ENCODE measurements at regions not wholly inside any gene's neighbourhood (a gene's known extent, or its start where the extent isn't known, plus 50 kb on each side); places are given as distances from the start of the nearest gene placed in this dataset.

GRCh38 chr2:120847700-120848321 is 112.1 kb downstream of the GLI2 start:
- peaks cover 18% of the 10 kb centered on the region for H3K36me3 Mint-ChIP-seq (ENCODE audit: low read depth)
- peak; percentile 81 for DNase-seq (ENCODE audit: low spot score)
- H3K4me1 Mint-ChIP-seq (ENCODE audit: low read depth) = peaks cover 24% of the 10 kb centered on the region
- H3K4me3 Mint-ChIP-seq (ENCODE audit: unreplicated experiment) = no peak overlapping the region
- TF ChIP-seq, protein P1, sequence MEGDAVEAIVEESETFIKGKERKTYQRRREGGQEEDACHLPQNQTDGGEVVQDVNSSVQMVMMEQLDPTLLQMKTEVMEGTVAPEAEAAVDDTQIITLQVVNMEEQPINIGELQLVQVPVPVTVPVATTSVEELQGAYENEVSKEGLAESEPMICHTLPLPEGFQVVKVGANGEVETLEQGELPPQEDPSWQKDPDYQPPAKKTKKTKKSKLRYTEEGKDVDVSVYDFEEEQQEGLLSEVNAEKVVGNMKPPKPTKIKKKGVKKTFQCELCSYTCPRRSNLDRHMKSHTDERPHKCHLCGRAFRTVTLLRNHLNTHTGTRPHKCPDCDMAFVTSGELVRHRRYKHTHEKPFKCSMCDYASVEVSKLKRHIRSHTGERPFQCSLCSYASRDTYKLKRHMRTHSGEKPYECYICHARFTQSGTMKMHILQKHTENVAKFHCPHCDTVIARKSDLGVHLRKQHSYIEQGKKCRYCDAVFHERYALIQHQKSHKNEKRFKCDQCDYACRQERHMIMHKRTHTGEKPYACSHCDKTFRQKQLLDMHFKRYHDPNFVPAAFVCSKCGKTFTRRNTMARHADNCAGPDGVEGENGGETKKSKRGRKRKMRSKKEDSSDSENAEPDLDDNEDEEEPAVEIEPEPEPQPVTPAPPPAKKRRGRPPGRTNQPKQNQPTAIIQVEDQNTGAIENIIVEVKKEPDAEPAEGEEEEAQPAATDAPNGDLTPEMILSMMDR (IDR thresholded peaks at IDR 0.05) = no peak
- H3K27me3 Mint-ChIP-seq (ENCODE audit: low read depth) = no peaks in the 10 kb centered on the region
- H3K9me3 Mint-ChIP-seq (ENCODE audit: low read depth) = peaks cover 13% of the 10 kb centered on the region
- no peak overlapping the region for H3K27ac Mint-ChIP-seq (ENCODE audit: unreplicated experiment)

DNA sequence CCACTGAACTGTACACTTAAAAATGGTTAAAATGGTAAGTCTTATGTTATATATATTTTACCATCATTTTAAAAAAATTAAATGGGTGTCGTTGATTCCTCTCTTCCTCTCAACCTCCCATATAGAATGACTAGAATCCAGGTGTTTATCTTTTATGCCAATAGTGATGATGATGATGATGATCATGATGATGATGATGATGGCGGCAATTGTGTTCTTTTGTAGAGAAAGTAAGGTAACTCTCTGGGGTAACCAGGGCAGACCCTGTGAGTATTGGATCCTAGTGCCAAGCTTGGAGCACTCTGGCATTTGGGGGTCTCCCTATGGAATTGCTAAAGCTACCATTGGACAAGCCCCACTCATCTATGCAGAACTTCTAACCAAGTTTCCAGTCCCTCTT is 113.6 kb downstream of the GLI2 start:
- peaks cover 13% of the 10 kb centered on the region for H3K9me3 Mint-ChIP-seq (ENCODE audit: low read depth)
- DNase-seq (ENCODE audit: low spot score) = no peak
- no peaks in the 10 kb centered on the region for H3K27me3 Mint-ChIP-seq (ENCODE audit: low read depth)

DNA sequence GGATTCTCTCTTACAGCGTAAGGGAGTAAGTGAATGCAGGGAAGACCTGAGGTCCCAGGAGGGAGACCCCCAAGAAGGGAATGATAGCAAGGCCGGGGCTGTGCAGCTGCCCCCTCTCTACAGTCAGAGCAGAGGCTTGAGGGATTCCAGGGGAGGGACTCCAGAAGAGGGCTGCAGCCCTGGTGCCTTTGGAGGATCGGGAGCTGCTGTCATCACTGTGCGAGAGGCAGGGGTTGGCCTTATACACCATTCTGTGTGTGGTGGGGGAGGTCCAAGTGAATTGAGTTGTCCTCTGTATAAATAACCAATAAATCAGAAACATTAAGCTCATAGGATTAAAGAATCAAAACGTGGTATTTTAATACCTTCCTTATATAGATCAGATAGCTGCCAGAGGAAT is 114.9 kb downstream of the GLI2 start:
- H3K27ac Mint-ChIP-seq (ENCODE audit: unreplicated experiment) = no peak overlapping the region
- no peak overlapping the region for H3K4me3 Mint-ChIP-seq (ENCODE audit: unreplicated experiment)
- H3K9me3 Mint-ChIP-seq (ENCODE audit: low read depth) = peaks cover 13% of the 10 kb centered on the region
- TF ChIP-seq, protein P1 (IDR thresholded peaks at IDR 0.05) = no peak
- peak; percentile 34 for DNase-seq (ENCODE audit: low spot score)
- H3K27me3 Mint-ChIP-seq (ENCODE audit: low read depth) = no peaks in the 10 kb centered on the region
- H3K4me1 Mint-ChIP-seq (ENCODE audit: low read depth) = peaks cover 16% of the 10 kb centered on the region
- H3K36me3 Mint-ChIP-seq (ENCODE audit: low read depth) = peaks cover 18% of the 10 kb centered on the region

More for the DNA sequence above, 113.6 kb downstream of the GLI2 start:
- peaks cover 18% of the 10 kb centered on the region for H3K36me3 Mint-ChIP-seq (ENCODE audit: low read depth)
- TF ChIP-seq, protein P1 (IDR thresholded peaks at IDR 0.05) = no peak
- peaks cover 16% of the 10 kb centered on the region for H3K4me1 Mint-ChIP-seq (ENCODE audit: low read depth)
- H3K27ac Mint-ChIP-seq (ENCODE audit: unreplicated experiment) = no peak overlapping the region
- no peak overlapping the region for H3K4me3 Mint-ChIP-seq (ENCODE audit: unreplicated experiment)

DNA sequence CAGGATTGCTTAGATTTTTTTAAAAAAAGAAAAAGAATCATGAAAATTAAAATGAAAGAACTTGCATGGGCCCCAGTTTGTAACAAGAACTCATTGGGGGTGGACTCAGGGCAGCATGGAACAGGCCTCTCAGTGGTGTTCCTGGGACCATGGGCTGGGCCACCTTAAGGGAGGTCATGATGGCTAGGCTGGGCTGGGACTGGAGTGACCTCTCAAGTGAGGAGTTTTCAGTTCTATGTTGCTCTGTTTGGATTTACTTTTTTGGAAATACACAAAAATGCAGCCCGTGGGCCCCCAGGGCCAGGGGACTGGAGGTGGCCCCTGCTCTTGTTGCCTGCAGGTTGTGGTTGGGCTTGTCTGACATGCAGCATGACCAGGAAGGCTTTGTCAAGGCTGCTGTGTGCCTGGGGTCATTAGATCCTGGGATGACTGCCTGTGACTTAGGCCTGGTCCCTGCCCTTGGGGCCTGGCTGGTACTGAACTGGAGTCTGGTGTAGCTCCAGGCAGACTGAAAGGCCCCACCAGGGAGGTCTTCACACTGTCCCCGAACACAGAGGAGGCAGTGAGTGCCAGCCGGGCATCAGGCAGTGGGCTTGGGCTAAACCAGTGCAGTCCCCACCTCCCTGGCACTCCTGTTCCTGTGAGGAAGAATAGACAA is 115.6 kb downstream of the GLI2 start:
- peak; percentile 65 for DNase-seq (ENCODE audit: low spot score)
- H3K27me3 Mint-ChIP-seq (ENCODE audit: low read depth) = no peaks in the 10 kb centered on the region
- TF ChIP-seq, protein P1 (IDR thresholded peaks at IDR 0.05) = no peak

GRCh38 chr2:120852200-120852815 is 116.6 kb downstream of the GLI2 start:
- H3K27me3 Mint-ChIP-seq (ENCODE audit: low read depth) = no peaks in the 10 kb centered on the region

More for the DNA sequence above, 115.6 kb downstream of the GLI2 start:
- peaks cover 13% of the 10 kb centered on the region for H3K9me3 Mint-ChIP-seq (ENCODE audit: low read depth)
- no peak overlapping the region for H3K4me3 Mint-ChIP-seq (ENCODE audit: unreplicated experiment)
- H3K4me1 Mint-ChIP-seq (ENCODE audit: low read depth) = peaks cover 16% of the 10 kb centered on the region
- H3K36me3 Mint-ChIP-seq (ENCODE audit: low read depth) = peaks cover 18% of the 10 kb centered on the region
- no peak overlapping the region for H3K27ac Mint-ChIP-seq (ENCODE audit: unreplicated experiment)

More at GRCh38 chr2:120852200-120852815, 116.6 kb downstream of the GLI2 start:
- Mint-ChIP-seq H3K36me3 (ENCODE audit: low read depth) (peaks cover 18% of the 10 kb centered on the region), H3K4me1 (ENCODE audit: low read depth) (peaks cover 17% of the 10 kb centered on the region), H3K27ac (ENCODE audit: unreplicated experiment) (no peak overlapping the region), H3K4me3 (ENCODE audit: unreplicated experiment) (no peak overlapping the region), H3K9me3 (ENCODE audit: low read depth) (peaks cover 13% of the 10 kb centered on the region)
- peak; percentile 74 for DNase-seq (ENCODE audit: low spot score)
- TF ChIP-seq, protein P1 (IDR thresholded peaks at IDR 0.05) = no peak
